ENCODE measurements at regions not wholly inside any gene's neighbourhood (a gene's known extent, or its start where the extent isn't known, plus 50 kb on each side); places are given as distances from the start of the nearest gene placed in this dataset.

- TF ChIP-seq POLR2AphosphoS5 (IDR thresholded peaks at IDR 0.05), result no peak
- no peak for TF ChIP-seq CTCF (IDR thresholded peaks at IDR 0.05)
- TF ChIP-seq POLR2A (IDR thresholded peaks at IDR 0.05), result no peak
Observed at GRCh38 chr22:27197052-27197451, 539.7 kb downstream of the MIAT start.

Data from prostate gland (tissue), 2 donors.